Breast epithelium (tissue), 3 donors: ENCODE measurements at regions not wholly inside any gene's neighbourhood (a gene's known extent, or its start where the extent isn't known, plus 50 kb on each side); places are given as distances from the start of the nearest gene placed in this dataset.

Experiments used
- CTCF ChIP-seq, 3 donors: fragments of 450-650 bp; IDR thresholded peaks; one replicate each; pipeline ENCODE4 v1.5.1; 2016 to 2017; ENCODE audit warnings: antibody characterized with exemption in 3 of 3, mild to moderate bottlenecking in 3 of 3, moderate library complexity in 3 of 3
- POLR2A ChIP-seq: fragments of 450-650 bp; IDR thresholded peaks from one replicate; pipeline ENCODE4 v1.6.1; 2016; ENCODE audit warnings: antibody characterized with exemption, mild to moderate bottlenecking, moderate library complexity

- TF ChIP-seq CTCF (IDR thresholded peaks at IDR 0.05) (no peak), POLR2A (no peak)
Measured at GRCh38 chr5:167765352-167765751, 526.1 kb upstream of the WWC1 start.
